ENCODE measurements at regions not wholly inside any gene's neighbourhood (a gene's known extent, or its start where the extent isn't known, plus 50 kb on each side); places are given as distances from the start of the nearest gene placed in this dataset.

DNA sequence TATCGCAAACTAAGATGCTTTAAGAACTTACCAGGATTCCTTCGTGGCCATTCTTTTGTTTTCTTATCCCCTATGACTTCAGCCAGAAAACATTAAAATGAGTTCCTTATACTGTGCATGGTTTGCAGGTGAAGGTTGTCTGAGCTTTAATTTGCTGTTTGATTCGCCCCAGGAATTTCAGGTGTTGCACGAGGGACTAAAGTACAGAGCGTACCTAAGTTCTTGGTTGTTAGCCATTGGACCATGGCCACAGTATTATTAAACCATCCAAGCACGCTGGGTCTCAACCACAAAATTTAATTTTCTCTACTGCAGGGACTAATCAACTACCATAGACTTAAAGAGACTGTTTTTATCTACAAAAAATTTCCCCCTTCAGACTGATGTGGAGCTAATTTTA, 208.4 kb upstream of the MPDZ start:
- no peak overlapping the region for H2BK12ac ChIP-seq (ENCODE audit: insufficient read length, low read depth, low read length)
- H3K9ac ChIP-seq (ENCODE audit: extremely low read depth, insufficient read length, low read length), result no peak overlapping the region
- Mint-ChIP-seq H3K4me1 (peaks cover 44 to 53% of the 10 kb centered on the region in 2 experiments), H3K9me3 (no peaks in the 10 kb centered on the region; a peak in 1 of 5 replicates), H3K27ac (no peak overlapping the region), H3K27me3 (ENCODE audit: low read depth) (no peaks in the 10 kb centered on the region), H3K36me3 (ENCODE audit: insufficient read depth in 1 of 3, low read depth in 3 of 3) (no peaks in the 10 kb centered on the region; a peak in 1 of 7 replicates), H3K4me3 (no peak overlapping the region)
- no CpG with 5 or more reads among the region's 6 CpGs for WGBS (ENCODE audit: extremely low coverage, insufficient read length, low lambda C conversion rate)
- H2BK15ac ChIP-seq (ENCODE audit: low read depth, low read length), result no peak overlapping the region
- no peaks in the 10 kb centered on the region for H3K79me1 ChIP-seq (ENCODE audit: insufficient read depth, low read depth, low read length, poor library complexity, severe bottlenecking)
- no peak overlapping the region for H3T11ph ChIP-seq (ENCODE audit: low read length)
- H3K27ac ChIP-seq (ENCODE audit: insufficient read length, low read depth, low read length), result no peak overlapping the region
- H3K79me2 ChIP-seq (ENCODE audit: insufficient read depth, low read length), result no peaks in the 10 kb centered on the region
- H3K27me3 ChIP-seq (ENCODE audit: insufficient read depth, low read length), result no peaks in the 10 kb centered on the region
- H4K8ac ChIP-seq (replicated peaks; ENCODE audit: insufficient read length, low read depth, low read length), result no peak overlapping the region
- H2AK5ac ChIP-seq (ENCODE audit: insufficient read length, low read length), result no peak overlapping the region
- no peaks in the 10 kb centered on the region for H3K9me3 ChIP-seq (ENCODE audit: control insufficient read depth, low read depth, low read length)
- H3K4ac ChIP-seq (ENCODE audit: low read depth, low read length), result no peak overlapping the region
- H2BK20ac ChIP-seq (ENCODE audit: low read depth, low read length, poor library complexity, severe bottlenecking), result no peak overlapping the region
- peaks cover 9% of the 10 kb centered on the region for H3K4me1 ChIP-seq (ENCODE audit: insufficient read depth, low read length)
- no peak overlapping the region for H3K23ac ChIP-seq (ENCODE audit: insufficient read length, low read depth, low read length)
- no peak overlapping the region for H3K4me2 ChIP-seq (ENCODE audit: insufficient read depth, insufficient read length, low read length)
- H3K23me2 ChIP-seq (ENCODE audit: insufficient read length, low read depth, low read length, poor library complexity, severe bottlenecking), result no peaks in the 10 kb centered on the region
- no peaks in the 10 kb centered on the region for H4K20me1 ChIP-seq (ENCODE audit: control insufficient read depth, insufficient read depth, insufficient read length)
- no peak overlapping the region for H2AFZ ChIP-seq (ENCODE audit: low read length)
- H4K5ac ChIP-seq (ENCODE audit: insufficient read length, low read depth, low read length), result no peak overlapping the region
- no peak overlapping the region for H3K18ac ChIP-seq (ENCODE audit: insufficient read length, low read depth, low read length)
- no peak overlapping the region for H2BK5ac ChIP-seq (ENCODE audit: insufficient read length, low read length)
- DNase-seq, result no peak
- TF ChIP-seq, protein P1, sequence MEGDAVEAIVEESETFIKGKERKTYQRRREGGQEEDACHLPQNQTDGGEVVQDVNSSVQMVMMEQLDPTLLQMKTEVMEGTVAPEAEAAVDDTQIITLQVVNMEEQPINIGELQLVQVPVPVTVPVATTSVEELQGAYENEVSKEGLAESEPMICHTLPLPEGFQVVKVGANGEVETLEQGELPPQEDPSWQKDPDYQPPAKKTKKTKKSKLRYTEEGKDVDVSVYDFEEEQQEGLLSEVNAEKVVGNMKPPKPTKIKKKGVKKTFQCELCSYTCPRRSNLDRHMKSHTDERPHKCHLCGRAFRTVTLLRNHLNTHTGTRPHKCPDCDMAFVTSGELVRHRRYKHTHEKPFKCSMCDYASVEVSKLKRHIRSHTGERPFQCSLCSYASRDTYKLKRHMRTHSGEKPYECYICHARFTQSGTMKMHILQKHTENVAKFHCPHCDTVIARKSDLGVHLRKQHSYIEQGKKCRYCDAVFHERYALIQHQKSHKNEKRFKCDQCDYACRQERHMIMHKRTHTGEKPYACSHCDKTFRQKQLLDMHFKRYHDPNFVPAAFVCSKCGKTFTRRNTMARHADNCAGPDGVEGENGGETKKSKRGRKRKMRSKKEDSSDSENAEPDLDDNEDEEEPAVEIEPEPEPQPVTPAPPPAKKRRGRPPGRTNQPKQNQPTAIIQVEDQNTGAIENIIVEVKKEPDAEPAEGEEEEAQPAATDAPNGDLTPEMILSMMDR (conservative IDR thresholded peaks at IDR 0.05), result no peak
- no peak overlapping the region for H4K91ac ChIP-seq (ENCODE audit: insufficient read length, low read depth, low read length)
- H3K14ac ChIP-seq (ENCODE audit: insufficient read depth, low read length), result no peak overlapping the region
- no peak overlapping the region for H3K56ac ChIP-seq (ENCODE audit: insufficient read length, low read depth, low read length)
- H2BK120ac ChIP-seq (ENCODE audit: low read depth, low read length, poor library complexity, severe bottlenecking), result no peak overlapping the region
